ENCODE measurements at regions not wholly inside any gene's neighbourhood (a gene's known extent, or its start where the extent isn't known, plus 50 kb on each side); places are given as distances from the start of the nearest gene placed in this dataset.

DNA sequence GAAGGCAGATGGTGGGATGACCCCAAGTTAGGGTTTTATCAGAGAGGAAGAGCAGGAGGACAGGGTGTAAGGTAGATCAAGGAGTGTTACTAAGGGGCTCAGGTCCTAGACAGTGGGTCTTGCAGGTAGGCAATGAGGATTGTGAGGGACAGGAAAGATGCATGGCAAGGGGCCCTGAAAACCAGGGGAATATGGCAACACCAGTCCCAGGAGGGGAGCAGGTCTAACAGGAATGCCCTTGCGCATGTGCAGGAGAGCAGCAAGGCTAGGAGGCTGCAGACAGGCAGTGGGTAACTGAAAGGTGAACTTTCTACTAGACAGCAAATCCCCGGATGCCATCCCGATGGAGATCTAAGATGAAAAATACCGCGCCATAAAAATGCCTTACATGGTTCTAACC lies 211.3 kb downstream of the ALG10 start (continued):
- TF ChIP-seq REST (IDR thresholded peaks at IDR 0.05), result no peak

DNA sequence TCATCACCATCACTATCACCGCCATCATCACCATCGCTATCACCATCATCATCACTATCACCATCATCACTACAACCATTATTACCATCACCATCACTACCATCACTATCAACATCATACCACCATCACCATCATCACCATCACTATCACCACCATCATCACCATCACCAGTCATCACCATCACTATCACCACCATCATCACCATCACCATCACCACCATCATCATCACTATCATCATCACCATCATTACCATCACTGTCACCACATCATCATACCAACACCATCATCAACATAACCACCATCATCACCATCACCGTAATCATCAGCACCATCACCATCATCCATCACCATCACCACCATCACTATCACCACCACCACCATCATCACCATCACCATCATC lies 213.8 kb downstream of the ALG10 start:
- H3K36me3 ChIP-seq (ENCODE audit: control insufficient read depth in 4 of 4, insufficient read depth in 3 of 4, low read depth in 1 of 4, low read length in 3 of 4), result no peaks in the 10 kb centered on the region
- H3K27me3 ChIP-seq (ENCODE audit: control insufficient read depth in 4 of 4, insufficient read depth in 4 of 4, low read length in 3 of 4), result peaks cover 0 to 3% (median 0%) of the 10 kb centered on the region in 4 donors
- WGBS, result 71% methylated on average over 3 of the region's 3 CpGs
- H3K9me3 ChIP-seq (ENCODE audit: control insufficient read depth in 4 of 4, low read length in 3 of 4), result no peaks in the 10 kb centered on the region
- no peak overlapping the region for H3K9ac ChIP-seq (ENCODE audit: low read depth in 1 of 2, low read length in 2 of 2)
- no peak for DNase-seq (ENCODE audit: low spot score)
- no peaks in the 10 kb centered on the region for H3K4me1 ChIP-seq (ENCODE audit: control insufficient read depth in 4 of 4, insufficient read depth in 4 of 4, low read length in 3 of 4)
- no peak overlapping the region for H3K4me3 ChIP-seq (ENCODE audit: low read depth in 1 of 3, low read length in 3 of 3)
- no peak for TF ChIP-seq NR2F2 (IDR thresholded peaks at IDR 0.05)
- TF ChIP-seq FOXA2 (IDR thresholded peaks at IDR 0.05), result no peak
- no peak overlapping the region for H3K27ac ChIP-seq (ENCODE audit: low read depth in 1 of 2, low read length in 2 of 2)

- TF ChIP-seq GABPA (IDR thresholded peaks at IDR 0.05 in 1 of 2, conservative IDR thresholded peaks at IDR 0.05 in 1 of 2), result no peak
- no peak for TF ChIP-seq REST (IDR thresholded peaks at IDR 0.05)
- TF ChIP-seq FOXA2 (IDR thresholded peaks at IDR 0.05), result no peak
- no peak for TF ChIP-seq EGR1 (IDR thresholded peaks at IDR 0.05; ENCODE audit: low read depth in 2 of 2)
- no peak for DNase-seq (ENCODE audit: low spot score)
These were observed 222.3 kb downstream of the ALG10 start for GRCh38 chr12:34244608-34245007.

GRCh38 chr12:34249271-34249670 lies 227.0 kb downstream of the ALG10 start:
- H3K9ac ChIP-seq (ENCODE audit: low read depth in 1 of 2, low read length in 2 of 2), result no peak overlapping the region
- WGBS, result 91% methylated on average over 9 of the region's 9 CpGs
- H3K4me3 ChIP-seq (ENCODE audit: low read depth in 1 of 3, low read length in 3 of 3), result no peak overlapping the region
- H3K36me3 ChIP-seq (ENCODE audit: control insufficient read depth in 4 of 4, insufficient read depth in 3 of 4, low read depth in 1 of 4, low read length in 3 of 4), result no peaks in the 10 kb centered on the region
- no peaks in the 10 kb centered on the region for H3K9me3 ChIP-seq (ENCODE audit: control insufficient read depth in 4 of 4, low read length in 3 of 4)
- no peak overlapping the region for H3K27ac ChIP-seq (ENCODE audit: low read depth in 1 of 2, low read length in 2 of 2)
- H3K27me3 ChIP-seq (ENCODE audit: control insufficient read depth in 4 of 4, insufficient read depth in 4 of 4, low read length in 3 of 4), result no peaks in the 10 kb centered on the region
- no peak for DNase-seq (ENCODE audit: low spot score)
- no peaks in the 10 kb centered on the region for H3K4me1 ChIP-seq (ENCODE audit: control insufficient read depth in 4 of 4, insufficient read depth in 4 of 4, low read length in 3 of 4)
- TF ChIP-seq HNF4G (IDR thresholded peaks at IDR 0.05), result no peak
- TF ChIP-seq, protein P1, sequence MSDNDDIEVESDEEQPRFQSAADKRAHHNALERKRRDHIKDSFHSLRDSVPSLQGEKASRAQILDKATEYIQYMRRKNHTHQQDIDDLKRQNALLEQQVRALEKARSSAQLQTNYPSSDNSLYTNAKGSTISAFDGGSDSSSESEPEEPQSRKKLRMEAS (IDR thresholded peaks at IDR 0.05), result no peak
- TF ChIP-seq CTCF (IDR thresholded peaks at IDR 0.05; ENCODE audit: low read depth, low read length, missing input control), result no peak
- TF ChIP-seq, protein P2, sequence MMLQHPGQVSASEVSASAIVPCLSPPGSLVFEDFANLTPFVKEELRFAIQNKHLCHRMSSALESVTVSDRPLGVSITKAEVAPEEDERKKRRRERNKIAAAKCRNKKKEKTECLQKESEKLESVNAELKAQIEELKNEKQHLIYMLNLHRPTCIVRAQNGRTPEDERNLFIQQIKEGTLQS (IDR thresholded peaks at IDR 0.05), result no peak
- no peak for TF ChIP-seq NR2F2 (IDR thresholded peaks at IDR 0.05)
- no peak for TF ChIP-seq GABPA (IDR thresholded peaks at IDR 0.05 in 1 of 2, conservative IDR thresholded peaks at IDR 0.05 in 1 of 2)
- TF ChIP-seq RAD21 (IDR thresholded peaks at IDR 0.05), result no peak
- TF ChIP-seq RXRA (IDR thresholded peaks at IDR 0.05), result no peak
- TF ChIP-seq, protein P3, sequence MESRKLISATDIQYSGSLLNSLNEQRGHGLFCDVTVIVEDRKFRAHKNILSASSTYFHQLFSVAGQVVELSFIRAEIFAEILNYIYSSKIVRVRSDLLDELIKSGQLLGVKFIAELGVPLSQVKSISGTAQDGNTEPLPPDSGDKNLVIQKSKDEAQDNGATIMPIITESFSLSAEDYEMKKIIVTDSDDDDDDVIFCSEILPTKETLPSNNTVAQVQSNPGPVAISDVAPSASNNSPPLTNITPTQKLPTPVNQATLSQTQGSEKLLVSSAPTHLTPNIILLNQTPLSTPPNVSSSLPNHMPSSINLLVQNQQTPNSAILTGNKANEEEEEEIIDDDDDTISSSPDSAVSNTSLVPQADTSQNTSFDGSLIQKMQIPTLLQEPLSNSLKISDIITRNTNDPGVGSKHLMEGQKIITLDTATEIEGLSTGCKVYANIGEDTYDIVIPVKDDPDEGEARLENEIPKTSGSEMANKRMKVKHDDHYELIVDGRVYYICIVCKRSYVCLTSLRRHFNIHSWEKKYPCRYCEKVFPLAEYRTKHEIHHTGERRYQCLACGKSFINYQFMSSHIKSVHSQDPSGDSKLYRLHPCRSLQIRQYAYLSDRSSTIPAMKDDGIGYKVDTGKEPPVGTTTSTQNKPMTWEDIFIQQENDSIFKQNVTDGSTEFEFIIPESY (IDR thresholded peaks at IDR 0.05), result no peak
- TF ChIP-seq JUND (IDR thresholded peaks at IDR 0.05), result no peak
- TF ChIP-seq FOXA2 (IDR thresholded peaks at IDR 0.05), result no peak

More at GRCh38 chr12:34244608-34245007, 222.3 kb downstream of the ALG10 start:
- Histone ChIP-seq H3K27ac (ENCODE audit: low read depth in 1 of 2, low read length in 2 of 2) (no peak overlapping the region), H3K4me1 (ENCODE audit: control insufficient read depth in 4 of 4, insufficient read depth in 4 of 4, low read length in 3 of 4) (no peaks in the 10 kb centered on the region), H3K9me3 (ENCODE audit: control insufficient read depth in 4 of 4, low read length in 3 of 4) (no peaks in the 10 kb centered on the region), H3K9ac (ENCODE audit: low read depth in 1 of 2, low read length in 2 of 2) (no peak overlapping the region), H3K27me3 (ENCODE audit: control insufficient read depth in 4 of 4, insufficient read depth in 4 of 4, low read length in 3 of 4) (peaks cover 0 to 3% (median 0%) of the 10 kb centered on the region in 4 donors), H3K36me3 (ENCODE audit: control insufficient read depth in 4 of 4, insufficient read depth in 3 of 4, low read depth in 1 of 4, low read length in 3 of 4) (no peaks in the 10 kb centered on the region), H3K4me3 (ENCODE audit: low read depth in 1 of 3, low read length in 3 of 3) (no peak overlapping the region)
- 77% methylated on average over 1 of the region's 1 CpG for WGBS
